Bronchial epithelial cell (primary cell): ENCODE measurements at regions not wholly inside any gene's neighbourhood (a gene's known extent, or its start where the extent isn't known, plus 50 kb on each side); places are given as distances from the start of the nearest gene placed in this dataset.

Experiments used
- DNase-seq: peaks from one replicate; pipeline ENCODE4 v3.0.0-alpha.2; 2010; ENCODE audit warnings: low read depth
- FAIRE-seq: peaks from 2 replicates; lab custom pipeline; 2011; peaks lifted over from hg19 to GRCh38; lab: Jason Lieb, UNC
- H3K27me3 ChIP-seq: 2 replicates; pipeline ENCODE4 v1.5.1; 2011; ENCODE audit warnings: low read length; ENCODE audit not compliant: control insufficient read depth, insufficient read depth
- H3K36me3 ChIP-seq: 2 replicates; pipeline ENCODE4 v1.5.1; 2011; ENCODE audit warnings: low read length; ENCODE audit not compliant: control insufficient read depth, insufficient read depth
- H3K4me3 ChIP-seq: 2 replicates; pipeline ENCODE4 v1.5.1; 2011; ENCODE audit warnings: mild to moderate bottlenecking, low read depth, low read length, control low read depth
- TF ChIP-seq, protein P1 (sequence below): IDR thresholded peaks from 2 replicates; pipeline ENCODE4 v1.5.1; 2011; ENCODE audit warnings: mild to moderate bottlenecking, moderate library complexity, low read length, control low read depth, inconsistent platforms; ENCODE audit not compliant: insufficient read depth, severe bottlenecking

DNA sequence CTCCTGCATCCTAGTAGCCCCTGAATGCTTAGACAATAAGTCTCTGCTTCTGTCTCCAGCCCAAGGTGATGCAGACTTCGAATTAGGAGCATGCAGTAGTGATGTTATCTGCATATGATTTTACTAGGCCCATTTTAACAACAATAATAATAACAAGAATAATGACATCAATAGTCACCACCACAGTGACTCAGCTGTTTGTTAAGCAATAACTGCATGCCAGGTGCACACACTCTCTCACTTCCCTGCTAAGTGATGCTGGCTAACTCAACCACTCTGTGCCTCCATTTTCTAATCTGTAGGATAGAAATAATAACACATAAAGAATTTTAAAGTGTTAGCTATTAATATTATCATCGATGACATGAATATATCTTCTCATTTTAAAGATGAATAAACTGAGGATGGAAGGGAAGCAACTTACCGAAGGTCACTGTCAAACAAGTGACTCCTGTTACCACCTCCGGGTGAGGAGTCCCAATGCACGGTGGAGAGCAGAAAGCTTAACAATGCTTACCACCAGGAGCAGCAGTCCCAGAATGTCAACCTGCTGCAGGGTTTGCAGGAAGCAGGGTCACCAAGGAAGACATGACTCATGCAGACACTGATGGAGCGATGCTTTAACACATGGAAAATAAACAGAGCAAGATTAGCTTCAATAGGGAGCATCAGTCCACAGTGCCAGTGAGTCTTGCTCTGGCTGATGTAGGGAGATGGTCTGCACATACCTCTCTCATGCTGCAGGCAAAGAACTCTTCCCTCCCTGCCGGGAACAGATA, 290.2 kb downstream of the SPATA17 start:
- DNase-seq (peak; percentile 11), FAIRE-seq (no peak)
- TF ChIP-seq, protein P1, sequence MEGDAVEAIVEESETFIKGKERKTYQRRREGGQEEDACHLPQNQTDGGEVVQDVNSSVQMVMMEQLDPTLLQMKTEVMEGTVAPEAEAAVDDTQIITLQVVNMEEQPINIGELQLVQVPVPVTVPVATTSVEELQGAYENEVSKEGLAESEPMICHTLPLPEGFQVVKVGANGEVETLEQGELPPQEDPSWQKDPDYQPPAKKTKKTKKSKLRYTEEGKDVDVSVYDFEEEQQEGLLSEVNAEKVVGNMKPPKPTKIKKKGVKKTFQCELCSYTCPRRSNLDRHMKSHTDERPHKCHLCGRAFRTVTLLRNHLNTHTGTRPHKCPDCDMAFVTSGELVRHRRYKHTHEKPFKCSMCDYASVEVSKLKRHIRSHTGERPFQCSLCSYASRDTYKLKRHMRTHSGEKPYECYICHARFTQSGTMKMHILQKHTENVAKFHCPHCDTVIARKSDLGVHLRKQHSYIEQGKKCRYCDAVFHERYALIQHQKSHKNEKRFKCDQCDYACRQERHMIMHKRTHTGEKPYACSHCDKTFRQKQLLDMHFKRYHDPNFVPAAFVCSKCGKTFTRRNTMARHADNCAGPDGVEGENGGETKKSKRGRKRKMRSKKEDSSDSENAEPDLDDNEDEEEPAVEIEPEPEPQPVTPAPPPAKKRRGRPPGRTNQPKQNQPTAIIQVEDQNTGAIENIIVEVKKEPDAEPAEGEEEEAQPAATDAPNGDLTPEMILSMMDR = no peak
- Histone ChIP-seq H3K36me3 (no peaks in the 10 kb centered on the region), H3K27me3 (no peaks in the 10 kb centered on the region), H3K4me3 (no peak overlapping the region)

DNA sequence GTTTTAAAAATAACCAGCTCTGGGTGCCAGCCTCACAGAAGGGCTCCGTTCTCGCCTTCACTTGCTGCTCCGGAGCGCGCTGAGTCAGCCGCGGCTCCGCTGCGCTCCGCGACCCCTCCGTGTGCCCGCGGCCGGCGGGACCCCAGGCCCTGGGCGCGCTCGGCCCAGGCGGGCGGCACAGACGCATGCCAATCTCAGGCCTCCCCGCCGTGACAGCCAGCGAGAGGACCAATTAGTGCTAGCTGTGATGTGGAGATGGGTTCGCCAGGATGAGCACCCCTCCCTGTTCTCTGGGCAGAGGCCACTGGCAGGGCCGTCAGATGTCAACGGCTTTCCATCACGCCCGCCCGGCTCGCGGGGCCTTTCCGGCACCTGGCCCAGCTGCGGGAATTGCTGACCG, 293.8 kb downstream of the SPATA17 start:
- H3K27me3 ChIP-seq = no peaks in the 10 kb centered on the region
- TF ChIP-seq, protein P1 = no peak
- FAIRE-seq = no peak

DNA sequence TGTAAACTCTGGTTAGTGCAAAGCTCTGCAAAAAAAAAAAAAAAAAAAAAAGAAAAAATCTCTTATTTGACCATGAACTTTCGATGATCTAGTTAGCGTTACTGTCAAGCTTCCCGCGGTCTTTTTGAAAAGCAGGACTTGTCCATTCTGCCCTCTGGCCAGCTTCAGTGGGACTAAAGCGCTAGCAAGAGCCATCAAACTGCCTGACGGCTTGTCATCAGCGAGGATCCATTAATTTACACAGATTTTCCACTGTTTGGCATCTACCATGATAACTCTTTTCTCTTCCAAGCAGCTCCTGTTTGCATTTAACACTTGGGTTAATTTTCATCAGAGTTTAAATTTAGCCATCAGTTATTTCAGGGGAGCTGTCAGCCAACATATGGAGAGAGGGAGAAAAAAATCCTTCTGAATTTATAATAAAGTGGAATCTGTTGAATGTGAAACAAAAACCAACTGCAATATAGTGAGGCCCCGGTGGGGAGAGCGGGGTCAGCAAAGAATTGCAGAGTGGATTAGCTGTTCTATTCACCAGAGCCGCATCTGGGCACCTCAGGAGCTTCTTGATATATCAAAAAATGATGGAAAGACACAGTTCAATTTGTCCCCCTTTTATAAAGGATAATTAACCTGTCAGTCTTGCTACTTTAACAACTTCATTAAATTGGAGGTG, 298.2 kb downstream of the SPATA17 start:
- no peak for DNase-seq
- Histone ChIP-seq H3K27me3 (no peaks in the 10 kb centered on the region), H3K4me3 (no peak overlapping the region), H3K36me3 (no peaks in the 10 kb centered on the region)
- FAIRE-seq = no peak
- TF ChIP-seq, protein P1 = no peak

More for the DNA sequence above, 293.8 kb downstream of the SPATA17 start:
- no peak for DNase-seq
- H3K4me3 ChIP-seq = no peak overlapping the region
- no peaks in the 10 kb centered on the region for H3K36me3 ChIP-seq

DNA sequence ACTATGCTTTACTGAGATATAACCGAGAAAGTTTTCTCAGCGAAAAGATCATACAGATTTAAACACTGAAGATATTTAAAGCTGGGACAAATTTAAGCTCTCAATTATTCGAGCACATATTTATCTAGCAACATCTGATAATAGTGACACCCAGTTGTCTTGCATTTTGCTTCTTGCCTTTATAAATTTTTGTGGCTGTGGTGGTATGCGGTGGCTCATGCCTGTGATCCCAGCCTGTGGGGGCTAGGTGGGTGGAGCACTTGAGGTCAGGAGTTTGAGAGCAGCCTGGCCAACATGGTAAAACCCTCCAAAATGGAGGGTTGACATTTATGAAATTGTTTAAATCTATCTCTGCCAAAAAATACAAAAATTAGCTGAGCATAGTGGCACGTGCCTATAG, 312.2 kb downstream of the SPATA17 start:
- no peak overlapping the region for H3K4me3 ChIP-seq
- FAIRE-seq (no peak), DNase-seq (no peak)
- no peaks in the 10 kb centered on the region for H3K27me3 ChIP-seq
- no peaks in the 10 kb centered on the region for H3K36me3 ChIP-seq
- TF ChIP-seq, protein P1 = no peak

DNA sequence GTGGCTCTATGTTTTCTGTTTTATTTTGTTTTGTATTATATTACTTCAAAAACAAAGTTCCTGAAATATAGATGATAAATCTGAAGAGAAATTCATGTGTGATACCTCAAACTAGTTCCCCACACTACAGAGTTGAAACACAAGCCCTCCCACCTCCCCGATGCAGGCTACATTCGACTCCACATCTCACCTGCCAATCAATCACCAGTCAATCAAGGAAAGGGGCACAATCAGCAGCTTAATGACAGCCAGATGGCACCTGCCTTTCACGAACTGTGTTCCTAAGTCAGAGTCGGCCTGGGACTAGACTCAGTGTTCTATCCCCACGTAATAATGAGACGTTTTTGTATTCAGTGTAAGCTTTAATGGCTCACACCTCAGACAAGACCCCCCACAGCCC, 313.4 kb downstream of the SPATA17 start:
- TF ChIP-seq, protein P1 = no peak
- Histone ChIP-seq H3K27me3 (no peaks in the 10 kb centered on the region), H3K4me3 (no peak overlapping the region), H3K36me3 (no peaks in the 10 kb centered on the region)
- no peak for DNase-seq
- FAIRE-seq = no peak

DNA sequence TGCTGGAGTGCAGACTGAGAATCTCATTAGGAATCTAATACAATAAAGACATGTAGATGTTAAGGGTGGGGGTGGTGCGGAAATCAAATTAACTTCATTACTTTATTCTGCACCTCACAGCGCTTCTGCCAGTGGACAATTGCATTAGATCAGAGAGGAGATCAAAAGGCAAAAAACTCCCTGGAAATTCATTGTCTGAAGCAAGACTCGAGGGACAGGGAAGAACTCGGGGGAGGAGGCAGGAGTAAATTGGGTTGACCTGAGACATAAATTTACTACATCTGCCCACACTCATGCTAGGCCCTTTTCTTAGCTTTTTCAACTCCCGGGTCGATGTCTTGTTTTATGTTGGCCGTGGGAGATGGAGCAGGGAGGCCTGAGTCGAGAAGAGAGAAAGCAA, 315.4 kb downstream of the SPATA17 start:
- DNase-seq (no peak), FAIRE-seq (no peak)
- Histone ChIP-seq H3K27me3 (no peaks in the 10 kb centered on the region), H3K4me3 (no peak overlapping the region), H3K36me3 (no peaks in the 10 kb centered on the region)
- TF ChIP-seq, protein P1 = no peak
